GM23338 (cell line): ENCODE measurements at regions not wholly inside any gene's neighbourhood (a gene's known extent, or its start where the extent isn't known, plus 50 kb on each side); places are given as distances from the start of the nearest gene placed in this dataset.

Experiments used
- ZNF331 ChIP-seq: fragments of 250-450 bp; sonication (Bioruptor Pico); IDR thresholded peaks from 2 replicates; pipeline ENCODE4 v1.5.0; 2020; ENCODE audit warnings: low read depth, mild to moderate bottlenecking, moderate library complexity
- TF ChIP-seq, protein P1 (sequence below): fragments of 250-450 bp; sonication (Bioruptor Pico); IDR thresholded peaks from 2 replicates; pipeline ENCODE4 v1.5.0; 2020; ENCODE audit warnings: mild to moderate bottlenecking, moderate library complexity
- TF ChIP-seq, protein P2 (sequence below), 2 experiments: fragments of 200-600 bp in 1 of 2; sonication (generic) in 1 of 2; conservative IDR thresholded peaks; 2 replicates each; pipeline versions ENCODE4 v1.5.1 to v1.6.1; 2016 to 2017; ENCODE audit warnings: antibody characterized with exemption in 2 of 2, low read depth in 2 of 2, mild to moderate bottlenecking in 2 of 2, moderate library complexity in 1 of 2
- TF ChIP-seq, protein P3 (sequence below): IDR thresholded peaks from 2 replicates; pipeline ENCODE4 v1.6.1; 2016; ENCODE audit warnings: antibody characterized with exemption
- TF ChIP-seq, protein P4 (sequence below): IDR thresholded peaks from one replicate; pipeline ENCODE4 v1.6.1; 2018; ENCODE audit warnings: antibody characterized with exemption; ENCODE audit not compliant: unreplicated experiment

DNA sequence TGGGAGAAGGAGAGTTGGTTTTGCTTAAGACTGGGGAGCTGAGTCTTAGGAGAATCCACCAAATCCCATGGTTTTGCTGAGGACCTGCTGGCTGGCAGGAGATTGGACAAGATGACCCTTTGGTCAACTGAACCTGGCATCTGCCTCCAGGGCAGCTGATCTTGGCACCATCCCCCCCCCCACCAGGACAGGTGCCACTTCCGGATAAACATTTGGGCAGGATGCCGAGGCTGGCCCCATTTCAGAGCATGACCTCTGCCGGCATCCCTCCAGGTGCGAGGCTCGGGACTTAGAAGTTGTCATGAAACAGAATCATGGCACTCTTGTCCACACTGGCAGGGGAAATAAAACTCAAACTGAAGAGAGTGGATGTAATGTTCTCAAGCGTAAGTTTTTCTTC is 165.6 kb downstream of the MACROH2A1 start (continued):
- TF ChIP-seq, protein P1, sequence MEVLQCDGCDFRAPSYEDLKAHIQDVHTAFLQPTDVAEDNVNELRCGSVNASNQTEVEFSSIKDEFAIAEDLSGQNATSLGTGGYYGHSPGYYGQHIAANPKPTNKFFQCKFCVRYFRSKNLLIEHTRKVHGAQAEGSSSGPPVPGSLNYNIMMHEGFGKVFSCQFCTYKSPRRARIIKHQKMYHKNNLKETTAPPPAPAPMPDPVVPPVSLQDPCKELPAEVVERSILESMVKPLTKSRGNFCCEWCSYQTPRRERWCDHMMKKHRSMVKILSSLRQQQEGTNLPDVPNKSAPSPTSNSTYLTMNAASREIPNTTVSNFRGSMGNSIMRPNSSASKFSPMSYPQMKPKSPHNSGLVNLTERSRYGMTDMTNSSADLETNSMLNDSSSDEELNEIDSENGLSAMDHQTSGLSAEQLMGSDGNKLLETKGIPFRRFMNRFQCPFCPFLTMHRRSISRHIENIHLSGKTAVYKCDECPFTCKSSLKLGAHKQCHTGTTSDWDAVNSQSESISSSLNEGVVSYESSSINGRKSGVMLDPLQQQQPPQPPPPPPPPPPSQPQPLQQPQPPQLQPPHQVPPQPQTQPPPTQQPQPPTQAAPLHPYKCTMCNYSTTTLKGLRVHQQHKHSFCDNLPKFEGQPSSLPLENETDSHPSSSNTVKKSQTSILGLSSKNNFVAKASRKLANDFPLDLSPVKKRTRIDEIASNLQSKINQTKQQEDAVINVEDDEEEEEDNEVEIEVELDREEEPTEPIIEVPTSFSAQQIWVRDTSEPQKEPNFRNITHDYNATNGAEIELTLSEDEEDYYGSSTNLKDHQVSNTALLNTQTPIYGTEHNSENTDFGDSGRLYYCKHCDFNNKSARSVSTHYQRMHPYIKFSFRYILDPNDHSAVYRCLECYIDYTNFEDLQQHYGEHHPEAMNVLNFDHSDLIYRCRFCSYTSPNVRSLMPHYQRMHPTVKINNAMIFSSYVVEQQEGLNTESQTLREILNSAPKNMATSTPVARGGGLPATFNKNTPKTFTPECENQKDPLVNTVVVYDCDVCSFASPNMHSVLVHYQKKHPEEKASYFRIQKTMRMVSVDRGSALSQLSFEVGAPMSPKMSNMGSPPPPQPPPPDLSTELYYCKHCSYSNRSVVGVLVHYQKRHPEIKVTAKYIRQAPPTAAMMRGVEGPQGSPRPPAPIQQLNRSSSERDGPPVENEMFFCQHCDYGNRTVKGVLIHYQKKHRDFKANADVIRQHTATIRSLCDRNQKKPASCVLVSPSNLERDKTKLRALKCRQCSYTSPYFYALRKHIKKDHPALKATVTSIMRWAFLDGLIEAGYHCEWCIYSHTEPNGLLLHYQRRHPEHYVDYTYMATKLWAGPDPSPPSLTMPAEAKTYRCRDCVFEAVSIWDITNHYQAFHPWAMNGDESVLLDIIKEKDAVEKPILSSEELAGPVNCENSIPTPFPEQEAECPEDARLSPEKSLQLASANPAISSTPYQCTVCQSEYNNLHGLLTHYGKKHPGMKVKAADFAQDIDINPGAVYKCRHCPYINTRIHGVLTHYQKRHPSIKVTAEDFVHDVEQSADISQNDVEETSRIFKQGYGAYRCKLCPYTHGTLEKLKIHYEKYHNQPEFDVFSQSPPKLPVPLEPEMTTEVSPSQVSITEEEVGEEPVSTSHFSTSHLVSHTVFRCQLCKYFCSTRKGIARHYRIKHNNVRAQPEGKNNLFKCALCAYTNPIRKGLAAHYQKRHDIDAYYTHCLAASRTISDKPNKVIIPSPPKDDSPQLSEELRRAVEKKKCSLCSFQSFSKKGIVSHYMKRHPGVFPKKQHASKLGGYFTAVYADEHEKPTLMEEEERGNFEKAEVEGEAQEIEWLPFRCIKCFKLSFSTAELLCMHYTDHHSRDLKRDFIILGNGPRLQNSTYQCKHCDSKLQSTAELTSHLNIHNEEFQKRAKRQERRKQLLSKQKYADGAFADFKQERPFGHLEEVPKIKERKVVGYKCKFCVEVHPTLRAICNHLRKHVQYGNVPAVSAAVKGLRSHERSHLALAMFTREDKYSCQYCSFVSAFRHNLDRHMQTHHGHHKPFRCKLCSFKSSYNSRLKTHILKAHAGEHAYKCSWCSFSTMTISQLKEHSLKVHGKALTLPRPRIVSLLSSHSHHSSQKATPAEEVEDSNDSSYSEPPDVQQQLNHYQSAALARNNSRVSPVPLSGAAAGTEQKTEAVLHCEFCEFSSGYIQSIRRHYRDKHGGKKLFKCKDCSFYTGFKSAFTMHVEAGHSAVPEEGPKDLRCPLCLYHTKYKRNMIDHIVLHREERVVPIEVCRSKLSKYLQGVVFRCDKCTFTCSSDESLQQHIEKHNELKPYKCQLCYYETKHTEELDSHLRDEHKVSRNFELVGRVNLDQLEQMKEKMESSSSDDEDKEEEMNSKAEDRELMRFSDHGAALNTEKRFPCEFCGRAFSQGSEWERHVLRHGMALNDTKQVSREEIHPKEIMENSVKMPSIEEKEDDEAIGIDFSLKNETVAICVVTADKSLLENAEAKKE: no peak
- TF ChIP-seq, protein P2, sequence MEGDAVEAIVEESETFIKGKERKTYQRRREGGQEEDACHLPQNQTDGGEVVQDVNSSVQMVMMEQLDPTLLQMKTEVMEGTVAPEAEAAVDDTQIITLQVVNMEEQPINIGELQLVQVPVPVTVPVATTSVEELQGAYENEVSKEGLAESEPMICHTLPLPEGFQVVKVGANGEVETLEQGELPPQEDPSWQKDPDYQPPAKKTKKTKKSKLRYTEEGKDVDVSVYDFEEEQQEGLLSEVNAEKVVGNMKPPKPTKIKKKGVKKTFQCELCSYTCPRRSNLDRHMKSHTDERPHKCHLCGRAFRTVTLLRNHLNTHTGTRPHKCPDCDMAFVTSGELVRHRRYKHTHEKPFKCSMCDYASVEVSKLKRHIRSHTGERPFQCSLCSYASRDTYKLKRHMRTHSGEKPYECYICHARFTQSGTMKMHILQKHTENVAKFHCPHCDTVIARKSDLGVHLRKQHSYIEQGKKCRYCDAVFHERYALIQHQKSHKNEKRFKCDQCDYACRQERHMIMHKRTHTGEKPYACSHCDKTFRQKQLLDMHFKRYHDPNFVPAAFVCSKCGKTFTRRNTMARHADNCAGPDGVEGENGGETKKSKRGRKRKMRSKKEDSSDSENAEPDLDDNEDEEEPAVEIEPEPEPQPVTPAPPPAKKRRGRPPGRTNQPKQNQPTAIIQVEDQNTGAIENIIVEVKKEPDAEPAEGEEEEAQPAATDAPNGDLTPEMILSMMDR (conservative IDR thresholded peaks at IDR 0.05; ENCODE audit: low read depth in 2 of 2): no peak
- TF ChIP-seq, protein P3, sequence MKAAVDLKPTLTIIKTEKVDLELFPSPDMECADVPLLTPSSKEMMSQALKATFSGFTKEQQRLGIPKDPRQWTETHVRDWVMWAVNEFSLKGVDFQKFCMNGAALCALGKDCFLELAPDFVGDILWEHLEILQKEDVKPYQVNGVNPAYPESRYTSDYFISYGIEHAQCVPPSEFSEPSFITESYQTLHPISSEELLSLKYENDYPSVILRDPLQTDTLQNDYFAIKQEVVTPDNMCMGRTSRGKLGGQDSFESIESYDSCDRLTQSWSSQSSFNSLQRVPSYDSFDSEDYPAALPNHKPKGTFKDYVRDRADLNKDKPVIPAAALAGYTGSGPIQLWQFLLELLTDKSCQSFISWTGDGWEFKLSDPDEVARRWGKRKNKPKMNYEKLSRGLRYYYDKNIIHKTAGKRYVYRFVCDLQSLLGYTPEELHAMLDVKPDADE: no peak
- TF ChIP-seq, protein P4, sequence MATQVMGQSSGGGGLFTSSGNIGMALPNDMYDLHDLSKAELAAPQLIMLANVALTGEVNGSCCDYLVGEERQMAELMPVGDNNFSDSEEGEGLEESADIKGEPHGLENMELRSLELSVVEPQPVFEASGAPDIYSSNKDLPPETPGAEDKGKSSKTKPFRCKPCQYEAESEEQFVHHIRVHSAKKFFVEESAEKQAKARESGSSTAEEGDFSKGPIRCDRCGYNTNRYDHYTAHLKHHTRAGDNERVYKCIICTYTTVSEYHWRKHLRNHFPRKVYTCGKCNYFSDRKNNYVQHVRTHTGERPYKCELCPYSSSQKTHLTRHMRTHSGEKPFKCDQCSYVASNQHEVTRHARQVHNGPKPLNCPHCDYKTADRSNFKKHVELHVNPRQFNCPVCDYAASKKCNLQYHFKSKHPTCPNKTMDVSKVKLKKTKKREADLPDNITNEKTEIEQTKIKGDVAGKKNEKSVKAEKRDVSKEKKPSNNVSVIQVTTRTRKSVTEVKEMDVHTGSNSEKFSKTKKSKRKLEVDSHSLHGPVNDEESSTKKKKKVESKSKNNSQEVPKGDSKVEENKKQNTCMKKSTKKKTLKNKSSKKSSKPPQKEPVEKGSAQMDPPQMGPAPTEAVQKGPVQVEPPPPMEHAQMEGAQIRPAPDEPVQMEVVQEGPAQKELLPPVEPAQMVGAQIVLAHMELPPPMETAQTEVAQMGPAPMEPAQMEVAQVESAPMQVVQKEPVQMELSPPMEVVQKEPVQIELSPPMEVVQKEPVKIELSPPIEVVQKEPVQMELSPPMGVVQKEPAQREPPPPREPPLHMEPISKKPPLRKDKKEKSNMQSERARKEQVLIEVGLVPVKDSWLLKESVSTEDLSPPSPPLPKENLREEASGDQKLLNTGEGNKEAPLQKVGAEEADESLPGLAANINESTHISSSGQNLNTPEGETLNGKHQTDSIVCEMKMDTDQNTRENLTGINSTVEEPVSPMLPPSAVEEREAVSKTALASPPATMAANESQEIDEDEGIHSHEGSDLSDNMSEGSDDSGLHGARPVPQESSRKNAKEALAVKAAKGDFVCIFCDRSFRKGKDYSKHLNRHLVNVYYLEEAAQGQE: no peak
- no peak for TF ChIP-seq ZNF331 (CRISPR knock-in tag)
